ENCODE measurements at regions not wholly inside any gene's neighbourhood (a gene's known extent, or its start where the extent isn't known, plus 50 kb on each side); places are given as distances from the start of the nearest gene placed in this dataset.
A peak's percentile ranks its signal among the peaks of the same experiment; 100 is the strongest.

GRCh38 chr3:21138085-21138484 is 612.9 kb downstream of the ZNF385D start:
- Histone ChIP-seq H3K27ac (no peak overlapping the region), H3K4me1 (no peaks in the 10 kb centered on the region), H3K36me3 (no peaks in the 10 kb centered on the region), H3K27me3 (no peaks in the 10 kb centered on the region), H3K9me3 (peaks cover 0 to 5% of the 10 kb centered on the region in 2 donors), H3K4me3 (no peak overlapping the region)
- TF ChIP-seq CTCF (IDR thresholded peaks at IDR 0.05) = no peak
- ATAC-seq = no peak
- intact Hi-C loops (cut with DNase I) = no loop called here
- no peak for DNase-seq

GRCh38 chr3:21132896-21133295 is 618.1 kb downstream of the ZNF385D start:
- no peak for DNase-seq
- H3K4me1 ChIP-seq = no peaks in the 10 kb centered on the region
- no peak overlapping the region for H3K4me3 ChIP-seq
- TF ChIP-seq CTCF (IDR thresholded peaks at IDR 0.05) = no peak
- intact Hi-C loops (cut with DNase I) = no loop called here
- H3K27me3 ChIP-seq = no peaks in the 10 kb centered on the region
- H3K27ac ChIP-seq = no peak overlapping the region
- H3K9me3 ChIP-seq = peaks cover 0 to 11% of the 10 kb centered on the region in 2 donors
- H3K36me3 ChIP-seq = no peaks in the 10 kb centered on the region
- ATAC-seq = no peak

GRCh38 chr3:21120826-21121225 is 630.2 kb downstream of the ZNF385D start:
- Histone ChIP-seq H3K27ac (no peak overlapping the region), H3K9me3 (peaks cover 0 to 14% of the 10 kb centered on the region in 2 donors), H3K36me3 (no peaks in the 10 kb centered on the region), H3K27me3 (no peaks in the 10 kb centered on the region), H3K4me3 (no peak overlapping the region), H3K4me1 (no peaks in the 10 kb centered on the region)
- DNase-seq (no peak), ATAC-seq (no peak)
- intact Hi-C loops (cut with DNase I) = no loop called here
- no peak for TF ChIP-seq CTCF (IDR thresholded peaks at IDR 0.05)

- no peaks in the 10 kb centered on the region for H3K27me3 ChIP-seq
- no peak overlapping the region for H3K4me3 ChIP-seq
- H3K27ac ChIP-seq = no peak overlapping the region
- intact Hi-C loops (cut with DNase I) = no loop called here
- peaks cover 0 to 20% of the 10 kb centered on the region in 2 donors for H3K9me3 ChIP-seq
- TF ChIP-seq CTCF (IDR thresholded peaks at IDR 0.05) = no peak
- H3K36me3 ChIP-seq = no peaks in the 10 kb centered on the region
- H3K4me1 ChIP-seq = no peaks in the 10 kb centered on the region
- DNase-seq (no peak), ATAC-seq (peak; percentile 73)
Observed at GRCh38 chr3:21117370-21117769, 633.6 kb downstream of the ZNF385D start.

- H3K36me3 ChIP-seq = no peaks in the 10 kb centered on the region
- no peaks in the 10 kb centered on the region for H3K4me1 ChIP-seq
- DNase-seq (no peak), ATAC-seq (no peak)
- H3K4me3 ChIP-seq = no peak overlapping the region
- H3K27ac ChIP-seq = no peak overlapping the region
- intact Hi-C loops (cut with DNase I) = no loop called here
- TF ChIP-seq CTCF (IDR thresholded peaks at IDR 0.05) = no peak
- peaks cover 0 to 6% of the 10 kb centered on the region in 2 donors for H3K9me3 ChIP-seq
- no peaks in the 10 kb centered on the region for H3K27me3 ChIP-seq
Observed at GRCh38 chr3:21109056-21109455, 642.0 kb downstream of the ZNF385D start.

All from left lung (tissue), 4 donors.